GM12864 (cell line): ENCODE measurements at regions not wholly inside any gene's neighbourhood (a gene's known extent, or its start where the extent isn't known, plus 50 kb on each side); places are given as distances from the start of the nearest gene placed in this dataset.
"Not testable (repeated sequence)": the region's sequence is repeated elsewhere in the genome, so short reads cannot be mapped to it uniquely, and the experiment has no call there.

Experiments used
- DNase-seq: peaks from one replicate; pipeline ENCODE4 v3.0.0-alpha.2; 2011; ENCODE audit warnings: low read depth
- H3K4me3 ChIP-seq: 2 replicates; pipeline ENCODE4 v1.5.1; 2011; ENCODE audit warnings: mild to moderate bottlenecking, low read depth, low read length, control low read depth
- TF ChIP-seq, protein P1 (sequence below): IDR thresholded peaks from 2 replicates; pipeline ENCODE4 v1.5.1; 2011; ENCODE audit warnings: low read depth, mild to moderate bottlenecking, moderate library complexity, low read length, control low read depth, inconsistent platforms; ENCODE audit errors: missing control alignments

DNA sequence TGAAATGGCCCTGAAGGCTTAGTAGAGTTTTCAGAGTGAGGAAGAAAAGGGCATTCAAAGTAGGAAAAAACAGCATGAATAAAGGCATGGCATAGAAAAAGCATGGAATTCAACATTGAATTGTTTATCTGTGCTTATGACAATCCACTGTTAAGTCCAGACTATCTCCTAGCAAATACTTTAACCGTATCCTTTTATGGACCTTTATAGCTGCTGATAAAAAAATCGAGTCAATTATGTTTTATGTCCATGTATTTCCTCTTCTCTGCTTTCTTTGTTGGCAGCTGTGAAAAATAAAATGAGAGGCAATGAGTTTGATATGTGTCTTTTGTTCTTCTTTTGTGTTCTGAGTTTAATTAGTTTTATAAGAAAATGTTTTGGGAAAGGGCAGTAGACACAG lies 70.4 kb downstream of the TDRD15 start:
- TF ChIP-seq, protein P1, sequence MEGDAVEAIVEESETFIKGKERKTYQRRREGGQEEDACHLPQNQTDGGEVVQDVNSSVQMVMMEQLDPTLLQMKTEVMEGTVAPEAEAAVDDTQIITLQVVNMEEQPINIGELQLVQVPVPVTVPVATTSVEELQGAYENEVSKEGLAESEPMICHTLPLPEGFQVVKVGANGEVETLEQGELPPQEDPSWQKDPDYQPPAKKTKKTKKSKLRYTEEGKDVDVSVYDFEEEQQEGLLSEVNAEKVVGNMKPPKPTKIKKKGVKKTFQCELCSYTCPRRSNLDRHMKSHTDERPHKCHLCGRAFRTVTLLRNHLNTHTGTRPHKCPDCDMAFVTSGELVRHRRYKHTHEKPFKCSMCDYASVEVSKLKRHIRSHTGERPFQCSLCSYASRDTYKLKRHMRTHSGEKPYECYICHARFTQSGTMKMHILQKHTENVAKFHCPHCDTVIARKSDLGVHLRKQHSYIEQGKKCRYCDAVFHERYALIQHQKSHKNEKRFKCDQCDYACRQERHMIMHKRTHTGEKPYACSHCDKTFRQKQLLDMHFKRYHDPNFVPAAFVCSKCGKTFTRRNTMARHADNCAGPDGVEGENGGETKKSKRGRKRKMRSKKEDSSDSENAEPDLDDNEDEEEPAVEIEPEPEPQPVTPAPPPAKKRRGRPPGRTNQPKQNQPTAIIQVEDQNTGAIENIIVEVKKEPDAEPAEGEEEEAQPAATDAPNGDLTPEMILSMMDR: no peak
- no peak overlapping the region for H3K4me3 ChIP-seq
- no peak for DNase-seq

GRCh38 chr2:21194858-21195271 lies 71.1 kb downstream of the TDRD15 start:
- DNase-seq: no peak
- no peak overlapping the region for H3K4me3 ChIP-seq
- TF ChIP-seq, protein P1: no peak

DNA sequence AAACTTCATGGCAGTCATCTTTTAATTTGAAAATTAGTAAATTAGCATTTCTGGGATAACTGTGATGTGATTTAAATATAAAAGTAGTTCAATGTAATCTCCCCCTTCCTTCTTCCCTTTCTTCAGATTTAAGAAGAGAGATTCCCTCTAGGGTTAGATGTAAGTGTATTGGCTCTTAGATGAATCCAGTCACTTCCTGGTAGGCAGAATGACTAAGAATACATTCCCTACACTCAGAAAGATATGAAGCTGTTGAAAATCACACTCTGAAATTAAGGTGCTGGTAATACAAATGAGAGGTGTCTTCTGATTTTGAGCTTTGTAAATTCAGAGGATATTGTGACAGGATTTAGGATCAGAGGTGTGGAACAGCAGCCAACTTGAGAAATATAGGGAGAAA lies 71.6 kb downstream of the TDRD15 start:
- no peak overlapping the region for H3K4me3 ChIP-seq
- TF ChIP-seq, protein P1: no peak
- DNase-seq: no peak

GRCh38 chr2:21198637-21199036 lies 74.9 kb downstream of the TDRD15 start:
- no peak for DNase-seq
- no peak overlapping the region for H3K4me3 ChIP-seq
- TF ChIP-seq, protein P1: no peak

GRCh38 chr2:21203976-21204375 lies 80.2 kb downstream of the TDRD15 start:
- TF ChIP-seq, protein P1: no peak
- no peak for DNase-seq
- no peak overlapping the region for H3K4me3 ChIP-seq

GRCh38 chr2:21214085-21214484 lies 90.3 kb downstream of the TDRD15 start:
- not testable (repeated sequence) for H3K4me3 ChIP-seq, DNase-seq

GRCh38 chr2:21217442-21217841 lies 93.7 kb downstream of the TDRD15 start:
- TF ChIP-seq, protein P1: no peak
- DNase-seq: no peak
- no peak overlapping the region for H3K4me3 ChIP-seq

- TF ChIP-seq, protein P1: no peak
- no peak overlapping the region for H3K4me3 ChIP-seq
- no peak for DNase-seq
These were observed 97.2 kb downstream of the TDRD15 start for GRCh38 chr2:21220930-21221329.
